ENCODE measurements at regions not wholly inside any gene's neighbourhood (a gene's known extent, or its start where the extent isn't known, plus 50 kb on each side); places are given as distances from the start of the nearest gene placed in this dataset.

- WGBS, result 49% methylated on average over 4 of the region's 4 CpGs
- DNase-seq (ENCODE audit: low spot score in 2 of 2), result no peak
Observed at GRCh38 chr14:85463512-85463911, 66.4 kb upstream of the FLRT2 start.

DNA sequence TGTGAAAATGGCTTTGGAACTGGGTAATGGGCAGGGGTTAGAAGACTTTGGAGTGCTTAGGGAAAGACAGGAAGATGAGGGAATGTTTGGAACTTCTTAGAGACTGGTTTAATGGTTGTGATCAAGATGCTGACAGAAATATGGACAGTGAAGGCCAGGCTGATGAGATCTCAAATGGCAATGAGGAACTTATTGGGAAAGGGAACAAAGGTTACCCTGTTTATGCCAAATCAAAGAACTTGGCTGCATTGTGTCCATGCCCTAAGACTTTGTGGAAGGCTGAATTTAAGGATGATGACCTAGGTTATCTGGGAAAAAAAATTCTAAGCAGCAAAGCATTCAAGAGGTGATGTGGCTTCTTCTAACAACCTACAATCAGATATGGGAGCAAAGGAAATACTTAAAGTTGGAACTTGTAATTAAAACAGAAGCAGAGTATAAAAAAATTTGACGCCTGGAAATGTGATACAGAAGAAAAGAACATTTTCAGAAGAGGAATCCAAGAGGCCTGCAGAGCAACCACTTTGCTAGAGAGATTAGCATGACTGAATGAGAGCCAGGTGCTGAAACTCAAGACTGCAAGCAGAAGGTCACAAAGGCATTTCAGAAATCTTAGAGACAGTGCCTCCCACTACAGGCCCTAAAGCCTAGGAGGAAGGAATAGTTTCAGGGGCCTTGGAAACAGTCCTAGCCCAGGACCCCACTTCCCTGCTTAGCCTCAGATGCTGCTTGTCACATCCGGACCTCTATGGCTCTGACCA is 65.6 kb upstream of the FLRT2 start:
- Histone ChIP-seq H3K9me3 (no peaks in the 10 kb centered on the region), H3K27me3 (no peaks in the 10 kb centered on the region), H3K4me1 (peaks cover 4% of the 10 kb centered on the region), H3K4me3 (no peak overlapping the region), H3K36me3 (no peaks in the 10 kb centered on the region), H3K27ac (no peak overlapping the region)
- no peak for DNase-seq (ENCODE audit: low spot score in 2 of 2)
- TF ChIP-seq POLR2A (IDR thresholded peaks at IDR 0.05), result no peak
- no peak for TF ChIP-seq CTCF (IDR thresholded peaks at IDR 0.05)
- TF ChIP-seq POLR2AphosphoS5 (IDR thresholded peaks at IDR 0.05), result no peak
- no peak for TF ChIP-seq EP300 (IDR thresholded peaks at IDR 0.05)
- 82% methylated on average over 1 of the region's 2 CpGs for WGBS

More at GRCh38 chr14:85463512-85463911, 66.4 kb upstream of the FLRT2 start:
- Histone ChIP-seq H3K27me3 (no peaks in the 10 kb centered on the region), H3K27ac (no peak overlapping the region), H3K9me3 (no peaks in the 10 kb centered on the region), H3K4me1 (no peaks in the 10 kb centered on the region), H3K4me3 (no peak overlapping the region), H3K36me3 (no peaks in the 10 kb centered on the region)
- TF ChIP-seq EP300 (IDR thresholded peaks at IDR 0.05) (no peak), POLR2A (IDR thresholded peaks at IDR 0.05) (no peak), CTCF (IDR thresholded peaks at IDR 0.05) (no peak), POLR2AphosphoS5 (IDR thresholded peaks at IDR 0.05) (no peak)

- TF ChIP-seq POLR2AphosphoS5 (IDR thresholded peaks at IDR 0.05), result no peak
- TF ChIP-seq EP300 (IDR thresholded peaks at IDR 0.05), result no peak
- no peak for TF ChIP-seq CTCF (IDR thresholded peaks at IDR 0.05)
- no peak for TF ChIP-seq POLR2A (IDR thresholded peaks at IDR 0.05)
- H3K36me3 ChIP-seq, result no peaks in the 10 kb centered on the region
- H3K9me3 ChIP-seq, result no peaks in the 10 kb centered on the region
- H3K27me3 ChIP-seq, result no peaks in the 10 kb centered on the region
- no peak overlapping the region for H3K27ac ChIP-seq
- no peak for DNase-seq (ENCODE audit: low spot score in 2 of 2)
- WGBS, result 80% methylated on average over 3 of the region's 3 CpGs
- peaks cover 4% of the 10 kb centered on the region for H3K4me1 ChIP-seq
- H3K4me3 ChIP-seq, result no peak overlapping the region
Observed at GRCh38 chr14:85466678-85467077, 63.3 kb upstream of the FLRT2 start.

- TF ChIP-seq POLR2AphosphoS5 (IDR thresholded peaks at IDR 0.05) (no peak), CTCF (IDR thresholded peaks at IDR 0.05) (no peak), POLR2A (IDR thresholded peaks at IDR 0.05) (no peak), EP300 (IDR thresholded peaks at IDR 0.05) (no peak)
- no peaks in the 10 kb centered on the region for H3K9me3 ChIP-seq
- peaks cover 4% of the 10 kb centered on the region for H3K4me1 ChIP-seq
- 23% methylated on average over 2 of the region's 2 CpGs for WGBS
- no peaks in the 10 kb centered on the region for H3K36me3 ChIP-seq
- H3K27me3 ChIP-seq, result no peaks in the 10 kb centered on the region
- no peak for DNase-seq (ENCODE audit: low spot score in 2 of 2)
- H3K27ac ChIP-seq, result no peak overlapping the region
- H3K4me3 ChIP-seq, result no peak overlapping the region
Observed at GRCh38 chr14:85468816-85469215, 61.1 kb upstream of the FLRT2 start.

GRCh38 chr14:85471156-85471555 is 58.8 kb upstream of the FLRT2 start:
- Histone ChIP-seq H3K36me3 (no peaks in the 10 kb centered on the region), H3K4me1 (peaks cover 4% of the 10 kb centered on the region), H3K9me3 (no peaks in the 10 kb centered on the region), H3K27me3 (no peaks in the 10 kb centered on the region), H3K27ac (no peak overlapping the region), H3K4me3 (no peak overlapping the region)
- DNase-seq (ENCODE audit: low spot score in 2 of 2), result no peak
- no peak for TF ChIP-seq POLR2A (IDR thresholded peaks at IDR 0.05)

DNA sequence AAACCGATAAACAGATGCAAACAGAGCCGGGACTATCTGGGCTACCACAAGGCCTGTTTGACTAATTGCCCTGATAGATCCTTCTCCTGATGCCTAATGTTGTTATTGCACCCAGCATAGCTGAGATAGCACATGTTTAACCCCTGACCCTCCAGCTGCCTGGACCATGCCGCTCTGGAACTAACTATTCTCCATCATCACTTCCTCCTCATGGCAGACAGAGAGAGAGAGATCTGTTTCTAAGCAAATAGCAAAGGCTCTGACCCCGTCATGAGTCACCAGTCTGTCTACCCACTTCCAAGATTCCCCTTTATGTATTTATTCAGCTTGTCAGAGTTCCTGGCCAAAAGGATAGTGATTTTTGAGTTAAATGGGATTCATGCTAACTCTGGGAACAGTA is 58.2 kb upstream of the FLRT2 start:
- Histone ChIP-seq H3K27ac (no peak overlapping the region), H3K4me3 (no peak overlapping the region), H3K4me1 (peaks cover 4% of the 10 kb centered on the region), H3K36me3 (no peaks in the 10 kb centered on the region), H3K9me3 (no peaks in the 10 kb centered on the region), H3K27me3 (no peaks in the 10 kb centered on the region)
- DNase-seq (ENCODE audit: low spot score in 2 of 2), result no peak
- TF ChIP-seq POLR2A (IDR thresholded peaks at IDR 0.05), result no peak
- no peak for TF ChIP-seq EP300 (IDR thresholded peaks at IDR 0.05)
- TF ChIP-seq CTCF (IDR thresholded peaks at IDR 0.05), result no peak
- no peak for TF ChIP-seq POLR2AphosphoS5 (IDR thresholded peaks at IDR 0.05)
- 55% methylated on average over 4 of the region's 4 CpGs for WGBS
